Subcutaneous adipose tissue (tissue), 1 donor: ENCODE measurements at regions not wholly inside any gene's neighbourhood (a gene's known extent, or its start where the extent isn't known, plus 50 kb on each side); places are given as distances from the start of the nearest gene placed in this dataset.

Experiments
- TF ChIP-seq, protein P1 (sequence below): fragments of 450-650 bp; IDR thresholded peaks from one replicate; pipeline ENCODE4 v1.5.1; 2016; ENCODE audit warnings: low read depth, mild to moderate bottlenecking, control low read depth, antibody characterized with exemption, moderate library complexity

DNA sequence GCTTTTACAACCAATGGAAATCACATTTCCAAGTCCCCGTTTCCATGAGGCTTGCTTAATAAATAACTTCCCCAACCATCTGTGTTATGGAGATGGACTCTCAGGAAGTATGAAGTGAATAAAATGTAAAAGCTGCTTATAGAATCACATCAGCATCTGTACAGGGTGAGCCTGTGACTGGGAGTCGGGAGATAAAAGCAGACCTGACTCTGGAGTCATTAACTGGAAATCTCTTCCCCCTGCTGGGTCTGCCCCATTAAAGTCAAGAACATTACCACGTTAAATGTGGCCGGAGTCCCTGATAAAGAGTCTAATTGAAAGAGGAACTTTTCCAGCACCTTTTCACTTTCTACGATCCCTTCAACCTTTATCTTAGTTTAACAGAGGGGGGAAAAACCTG lies 368.5 kb downstream of the DOK5 start:
- TF ChIP-seq, protein P1, sequence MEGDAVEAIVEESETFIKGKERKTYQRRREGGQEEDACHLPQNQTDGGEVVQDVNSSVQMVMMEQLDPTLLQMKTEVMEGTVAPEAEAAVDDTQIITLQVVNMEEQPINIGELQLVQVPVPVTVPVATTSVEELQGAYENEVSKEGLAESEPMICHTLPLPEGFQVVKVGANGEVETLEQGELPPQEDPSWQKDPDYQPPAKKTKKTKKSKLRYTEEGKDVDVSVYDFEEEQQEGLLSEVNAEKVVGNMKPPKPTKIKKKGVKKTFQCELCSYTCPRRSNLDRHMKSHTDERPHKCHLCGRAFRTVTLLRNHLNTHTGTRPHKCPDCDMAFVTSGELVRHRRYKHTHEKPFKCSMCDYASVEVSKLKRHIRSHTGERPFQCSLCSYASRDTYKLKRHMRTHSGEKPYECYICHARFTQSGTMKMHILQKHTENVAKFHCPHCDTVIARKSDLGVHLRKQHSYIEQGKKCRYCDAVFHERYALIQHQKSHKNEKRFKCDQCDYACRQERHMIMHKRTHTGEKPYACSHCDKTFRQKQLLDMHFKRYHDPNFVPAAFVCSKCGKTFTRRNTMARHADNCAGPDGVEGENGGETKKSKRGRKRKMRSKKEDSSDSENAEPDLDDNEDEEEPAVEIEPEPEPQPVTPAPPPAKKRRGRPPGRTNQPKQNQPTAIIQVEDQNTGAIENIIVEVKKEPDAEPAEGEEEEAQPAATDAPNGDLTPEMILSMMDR, result no peak

DNA sequence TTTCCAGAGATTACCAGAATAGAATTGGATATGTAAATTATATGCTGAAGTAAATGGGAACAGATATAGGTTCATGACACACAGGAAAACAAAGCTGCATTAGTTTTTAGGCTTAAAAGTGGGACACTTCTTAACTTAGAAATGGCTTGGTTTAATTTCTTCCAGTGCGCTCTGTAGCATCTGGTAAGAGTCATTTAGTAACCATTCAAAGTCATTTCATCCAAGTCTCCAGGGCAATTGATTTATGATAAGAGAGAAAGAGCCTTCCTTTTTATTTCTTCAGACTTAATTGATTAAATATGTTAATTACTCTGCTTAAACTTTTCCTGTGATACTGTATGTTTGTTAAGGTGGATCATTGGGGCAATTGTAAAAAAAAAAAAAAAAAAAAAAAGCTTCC lies 368.0 kb downstream of the DOK5 start:
- TF ChIP-seq, protein P1, result no peak

DNA sequence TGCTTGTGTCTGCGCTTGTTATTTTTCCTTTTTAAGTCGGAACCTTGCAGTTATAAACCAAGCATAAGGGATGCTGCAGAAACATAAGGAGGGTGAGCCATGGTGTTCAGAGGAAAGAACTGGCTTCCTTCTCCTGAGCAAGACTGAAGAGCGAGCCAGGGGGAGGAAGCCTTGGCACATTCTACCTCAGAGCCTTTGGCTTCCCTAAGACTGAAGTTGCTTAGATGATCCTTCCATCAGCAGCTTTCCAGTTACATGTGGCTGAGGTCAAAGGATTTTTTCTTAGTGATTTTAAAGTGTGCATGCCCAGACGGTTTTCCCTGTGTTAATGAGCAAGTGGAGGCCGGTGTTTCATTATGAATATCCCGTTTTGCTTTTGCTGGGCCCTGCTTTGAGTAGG lies 363.8 kb downstream of the DOK5 start:
- TF ChIP-seq, protein P1, result no peak

DNA sequence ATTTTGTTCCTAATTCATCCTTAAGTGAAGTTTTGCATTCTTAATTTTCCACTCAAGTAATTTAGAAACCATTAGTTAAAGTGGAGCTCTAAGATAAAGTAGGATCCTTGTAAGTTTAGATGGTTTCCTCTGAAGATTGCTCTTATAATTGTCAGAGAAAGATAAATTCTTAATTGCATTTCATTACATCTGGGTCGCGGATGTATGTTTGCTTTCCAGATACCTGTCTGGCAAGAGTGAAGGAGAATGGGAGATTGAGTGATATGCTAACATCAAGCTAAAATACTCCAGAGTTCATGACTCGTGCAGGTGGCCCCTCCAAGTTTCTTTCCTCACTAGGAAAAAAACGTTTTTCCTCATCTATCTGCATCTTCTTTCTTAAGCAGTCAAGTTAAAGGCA lies 361.8 kb downstream of the DOK5 start:
- TF ChIP-seq, protein P1, result no peak

DNA sequence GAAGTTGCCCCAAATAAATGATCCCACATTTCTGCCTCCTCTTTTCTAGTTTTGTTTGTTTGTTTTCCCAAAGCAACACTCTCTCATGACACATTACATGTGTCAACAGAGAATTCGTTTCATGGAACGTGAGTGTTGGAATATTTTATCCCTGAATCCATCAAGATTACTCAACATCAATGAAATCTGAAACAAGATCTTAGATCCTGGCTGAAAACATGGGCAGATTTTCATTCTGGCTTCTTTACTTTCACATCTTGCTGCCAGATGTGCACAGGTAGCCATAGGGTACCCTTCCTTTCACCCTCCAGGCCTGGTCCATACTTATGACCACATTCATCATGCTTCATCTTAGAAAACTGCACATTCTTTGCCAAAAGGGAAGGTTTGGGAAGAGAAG lies 347.0 kb downstream of the DOK5 start:
- TF ChIP-seq, protein P1, result no peak

DNA sequence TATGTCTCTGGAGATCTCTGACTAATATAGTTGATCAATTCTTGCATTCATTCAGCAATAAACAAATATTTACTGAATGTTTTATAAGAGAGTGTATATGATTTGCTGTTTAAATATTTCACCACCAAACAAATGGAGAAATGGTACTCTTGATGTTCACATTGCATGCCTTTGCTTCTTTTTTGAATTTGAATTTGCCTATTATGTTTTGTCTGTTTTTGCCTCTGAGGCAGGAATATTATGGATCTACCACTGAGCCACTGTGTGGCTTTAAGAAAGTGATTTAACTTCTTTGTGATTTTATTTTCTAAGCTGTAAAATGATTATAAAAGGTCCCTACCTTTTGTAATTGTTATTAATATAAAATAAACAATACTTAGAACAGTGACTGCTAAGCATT lies 345.0 kb downstream of the DOK5 start:
- TF ChIP-seq, protein P1, result no peak

DNA sequence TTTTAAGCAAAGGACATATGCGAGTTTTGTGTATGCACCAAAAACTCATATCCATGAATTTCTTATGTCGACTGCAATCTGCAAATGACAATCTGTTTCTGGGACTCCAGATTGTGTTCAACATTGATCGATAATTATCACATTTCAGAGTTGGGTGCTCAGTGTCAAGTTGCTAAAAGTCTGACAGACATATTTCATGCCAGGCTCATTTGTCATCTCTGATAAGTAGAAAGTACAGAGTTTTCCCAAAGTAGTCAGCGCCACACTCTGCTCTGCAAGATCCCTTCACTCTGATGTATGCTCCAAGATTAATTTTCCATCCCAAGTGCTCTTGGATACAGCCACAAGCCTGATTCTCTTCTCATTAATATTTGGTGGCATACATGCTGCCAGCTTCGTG lies 331.1 kb downstream of the DOK5 start:
- TF ChIP-seq, protein P1, result no peak

DNA sequence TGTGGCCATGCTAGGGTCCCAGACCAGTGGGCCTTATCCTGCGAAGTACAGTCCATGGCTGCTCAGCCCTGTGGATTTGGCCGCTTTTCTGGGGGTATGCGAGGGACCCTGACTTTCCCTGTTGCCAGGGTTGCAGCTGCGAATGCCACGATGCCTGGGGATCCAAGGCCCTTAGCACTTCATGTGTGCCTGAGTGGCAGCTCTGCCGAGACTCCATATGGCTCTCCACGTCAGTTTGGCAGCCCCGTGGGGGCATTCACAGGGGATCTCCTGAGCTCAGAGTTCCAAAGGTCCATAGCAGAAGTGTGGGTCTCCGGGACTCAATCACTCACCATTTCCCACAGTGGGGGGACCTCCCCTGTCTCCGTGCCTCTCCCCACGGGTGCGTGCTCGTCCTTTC lies 319.5 kb downstream of the DOK5 start:
- TF ChIP-seq, protein P1, result no peak
